ENCODE measurements at regions not wholly inside any gene's neighbourhood (a gene's known extent, or its start where the extent isn't known, plus 50 kb on each side); places are given as distances from the start of the nearest gene placed in this dataset.

GRCh38 chr3:18016366-18016765 lies 273.9 kb upstream of the TBC1D5 start:
- TF ChIP-seq FOXK2 (IDR thresholded peaks at IDR 0.05), result no peak
- no peak for TF ChIP-seq ELF4 (IDR thresholded peaks at IDR 0.05)

Data from HEK293T (cell line).